GM12865 (cell line): ENCODE measurements at regions not wholly inside any gene's neighbourhood (a gene's known extent, or its start where the extent isn't known, plus 50 kb on each side); places are given as distances from the start of the nearest gene placed in this dataset.

Experiments used
- DNase-seq: peaks from one replicate; pipeline ENCODE4 v3.0.0; 2010; ENCODE audit warnings: low read depth
- H3K4me3 ChIP-seq: 2 replicates; pipeline ENCODE4 v1.5.1; 2011; ENCODE audit warnings: mild to moderate bottlenecking, low read depth, low read length, control low read depth
- TF ChIP-seq, protein P1 (sequence below): IDR thresholded peaks from 2 replicates; pipeline ENCODE4 v1.5.1; 2011; ENCODE audit warnings: low read length, control low read depth, low read depth, inconsistent platforms; ENCODE audit not compliant: insufficient read depth; ENCODE audit errors: missing control alignments

DNA sequence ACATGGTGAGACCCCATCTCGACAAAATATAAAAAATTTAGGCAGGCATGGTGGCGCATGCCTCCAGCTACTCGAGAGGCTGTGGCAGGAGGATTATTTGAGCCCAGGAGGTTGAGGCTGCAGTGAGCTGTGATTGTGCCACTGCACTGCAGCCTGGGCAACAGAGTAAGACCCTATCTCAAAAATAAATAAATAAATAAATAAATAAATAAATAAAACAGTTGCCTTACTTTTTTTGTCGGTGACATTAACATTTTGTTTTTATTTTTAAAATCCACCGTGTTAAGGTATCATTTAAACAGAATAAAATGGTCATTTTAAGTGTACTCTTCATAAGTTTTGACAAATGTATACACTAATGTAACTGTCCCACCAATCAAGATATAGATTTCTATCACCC, 57.0 kb downstream of the RASL11A start:
- DNase-seq = no peak
- H3K4me3 ChIP-seq = no peak overlapping the region
- TF ChIP-seq, protein P1, sequence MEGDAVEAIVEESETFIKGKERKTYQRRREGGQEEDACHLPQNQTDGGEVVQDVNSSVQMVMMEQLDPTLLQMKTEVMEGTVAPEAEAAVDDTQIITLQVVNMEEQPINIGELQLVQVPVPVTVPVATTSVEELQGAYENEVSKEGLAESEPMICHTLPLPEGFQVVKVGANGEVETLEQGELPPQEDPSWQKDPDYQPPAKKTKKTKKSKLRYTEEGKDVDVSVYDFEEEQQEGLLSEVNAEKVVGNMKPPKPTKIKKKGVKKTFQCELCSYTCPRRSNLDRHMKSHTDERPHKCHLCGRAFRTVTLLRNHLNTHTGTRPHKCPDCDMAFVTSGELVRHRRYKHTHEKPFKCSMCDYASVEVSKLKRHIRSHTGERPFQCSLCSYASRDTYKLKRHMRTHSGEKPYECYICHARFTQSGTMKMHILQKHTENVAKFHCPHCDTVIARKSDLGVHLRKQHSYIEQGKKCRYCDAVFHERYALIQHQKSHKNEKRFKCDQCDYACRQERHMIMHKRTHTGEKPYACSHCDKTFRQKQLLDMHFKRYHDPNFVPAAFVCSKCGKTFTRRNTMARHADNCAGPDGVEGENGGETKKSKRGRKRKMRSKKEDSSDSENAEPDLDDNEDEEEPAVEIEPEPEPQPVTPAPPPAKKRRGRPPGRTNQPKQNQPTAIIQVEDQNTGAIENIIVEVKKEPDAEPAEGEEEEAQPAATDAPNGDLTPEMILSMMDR = no peak

DNA sequence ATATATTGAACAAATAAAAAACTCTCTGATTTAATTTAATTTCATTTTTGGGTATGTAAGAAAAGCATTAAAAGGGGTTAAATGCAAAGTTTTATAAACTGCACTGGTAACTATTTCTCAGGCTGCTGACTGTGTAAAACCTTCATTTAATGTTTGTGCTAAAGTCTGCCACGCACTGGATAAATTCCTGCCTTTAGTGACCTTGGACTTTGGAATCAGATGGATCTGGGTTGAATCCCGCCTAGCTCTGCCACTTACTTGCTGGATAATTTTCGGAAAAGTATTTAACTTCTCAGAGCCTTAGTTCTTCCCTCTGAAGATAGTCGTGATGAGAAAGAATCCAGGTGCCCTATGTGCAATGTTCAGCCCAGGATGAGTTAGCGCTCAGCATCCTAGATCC, 58.6 kb downstream of the RASL11A start:
- TF ChIP-seq, protein P1 = no peak
- DNase-seq = no peak
- H3K4me3 ChIP-seq = no peak overlapping the region

- no peak overlapping the region for H3K4me3 ChIP-seq
- TF ChIP-seq, protein P1 = no peak
- no peak for DNase-seq
These were observed 64.3 kb downstream of the RASL11A start for GRCh38 chr13:27334774-27335435.

DNA sequence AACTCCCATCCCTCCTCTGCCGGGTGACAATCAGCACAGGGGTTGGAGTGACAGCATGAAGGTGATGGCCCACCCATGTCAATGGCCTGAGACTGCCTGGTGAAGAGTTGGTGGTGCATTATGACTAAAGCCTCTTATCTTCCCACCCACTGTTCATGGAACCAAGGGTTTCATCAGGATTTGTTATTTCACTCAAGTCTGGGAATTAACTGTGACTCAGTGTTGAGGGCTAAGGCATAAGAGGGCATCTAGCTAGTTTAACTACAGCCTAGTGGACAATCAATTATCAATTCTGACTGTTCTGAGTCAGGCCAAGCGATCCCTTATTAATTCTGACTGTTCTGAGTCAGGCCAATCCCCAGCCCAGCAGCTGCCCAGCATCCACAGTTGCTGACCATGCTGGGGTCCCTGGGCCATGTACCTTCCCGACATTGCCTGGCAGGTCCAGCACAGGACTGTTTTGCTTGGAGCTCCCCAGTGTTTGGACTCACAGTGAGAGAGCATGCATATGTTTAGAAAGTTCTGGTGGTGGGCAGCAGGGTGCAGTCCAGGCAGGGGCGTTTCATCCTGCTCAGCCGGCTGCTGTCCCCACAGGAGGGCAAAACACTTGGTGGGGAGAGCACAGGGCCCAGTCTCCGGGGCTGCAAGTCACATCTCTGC, 65.5 kb downstream of the RASL11A start:
- no peak overlapping the region for H3K4me3 ChIP-seq
- TF ChIP-seq, protein P1 = no peak
- no peak for DNase-seq

GRCh38 chr13:27338207-27338606, 67.6 kb downstream of the RASL11A start:
- DNase-seq = no peak
- TF ChIP-seq, protein P1 = no peak

GRCh38 chr13:27338816-27339215, 68.2 kb downstream of the RASL11A start:
- DNase-seq = peak; percentile 60
- TF ChIP-seq, protein P1 = peak; percentile 41
- H3K4me3 ChIP-seq = no peak overlapping the region

More at GRCh38 chr13:27338207-27338606, 67.6 kb downstream of the RASL11A start:
- H3K4me3 ChIP-seq = no peak overlapping the region
